ENCODE measurements at regions not wholly inside any gene's neighbourhood (a gene's known extent, or its start where the extent isn't known, plus 50 kb on each side); places are given as distances from the start of the nearest gene placed in this dataset.

- Histone ChIP-seq H3K36me3 (ENCODE audit: control insufficient read depth, insufficient read depth, low read length) (no peaks in the 10 kb centered on the region), H3K27me3 (ENCODE audit: control insufficient read depth, insufficient read depth, low read length) (no peaks in the 10 kb centered on the region), H3K4me1 (ENCODE audit: control insufficient read depth, extremely low read depth, insufficient read depth, low read length) (peaks cover 7% of the 10 kb centered on the region), H4K20me1 (ENCODE audit: control insufficient read depth, extremely low read depth, insufficient read depth, low read length) (no peaks in the 10 kb centered on the region), H3K4me2 (ENCODE audit: extremely low read depth, insufficient read depth, low read length) (no peak overlapping the region), H3K9ac (ENCODE audit: insufficient read depth, low read length) (no peak overlapping the region), H3K79me2 (ENCODE audit: control insufficient read depth, insufficient read depth, low read length) (no peaks in the 10 kb centered on the region), H3K4me3 (replicated peaks in 1 of 4; ENCODE audit: control extremely low read depth in 1 of 4, insufficient read depth in 1 of 4, low read depth in 3 of 4, low read length in 4 of 4) (no peak overlapping the region), H3K9me3 (ENCODE audit: control insufficient read depth, insufficient read depth, low read depth, low read length) (no peaks in the 10 kb centered on the region), H2AFZ (ENCODE audit: low read length) (no peak overlapping the region), H3K27ac (ENCODE audit: insufficient read depth, low read length) (no peak overlapping the region)
- DNase-seq (ENCODE audit: low read depth in 2 of 2): peak in 1 of 2 donors; percentile 52
- TF ChIP-seq EZH2 (IDR thresholded peaks at IDR 0.05; ENCODE audit: low read length, missing control alignments) (no peak), CTCF (conservative IDR thresholded peaks at IDR 0.05 in 1 of 2, IDR thresholded peaks at IDR 0.05 in 1 of 2; ENCODE audit: low read depth in 1 of 2, low read length in 2 of 2) (no peak)
These were observed 337.7 kb downstream of the KCNRG start for GRCh38 chr13:50352720-50353480.

- H3K9ac ChIP-seq (ENCODE audit: insufficient read depth, low read length): no peak overlapping the region
- no peak for TF ChIP-seq CTCF (conservative IDR thresholded peaks at IDR 0.05 in 1 of 2, IDR thresholded peaks at IDR 0.05 in 1 of 2; ENCODE audit: low read depth in 1 of 2, low read length in 2 of 2)
- TF ChIP-seq EZH2 (IDR thresholded peaks at IDR 0.05; ENCODE audit: low read length, missing control alignments): no peak
- no peaks in the 10 kb centered on the region for H4K20me1 ChIP-seq (ENCODE audit: control insufficient read depth, extremely low read depth, insufficient read depth, low read length)
- H3K36me3 ChIP-seq (ENCODE audit: control insufficient read depth, insufficient read depth, low read length): no peaks in the 10 kb centered on the region
- no peaks in the 10 kb centered on the region for H3K27me3 ChIP-seq (ENCODE audit: control insufficient read depth, insufficient read depth, low read length)
- H3K27ac ChIP-seq (ENCODE audit: insufficient read depth, low read length): no peak overlapping the region
- peak; percentile 67 to 75 for DNase-seq (ENCODE audit: low read depth in 2 of 2)
- peaks cover 9% of the 10 kb centered on the region for H3K4me1 ChIP-seq (ENCODE audit: control insufficient read depth, extremely low read depth, insufficient read depth, low read length)
- no peak overlapping the region for H3K4me3 ChIP-seq (replicated peaks in 1 of 4; ENCODE audit: control extremely low read depth in 1 of 4, insufficient read depth in 1 of 4, low read depth in 3 of 4, low read length in 4 of 4)
- no peaks in the 10 kb centered on the region for H3K79me2 ChIP-seq (ENCODE audit: control insufficient read depth, insufficient read depth, low read length)
- no peaks in the 10 kb centered on the region for H3K9me3 ChIP-seq (ENCODE audit: control insufficient read depth, insufficient read depth, low read depth, low read length)
- no peak overlapping the region for H3K4me2 ChIP-seq (ENCODE audit: extremely low read depth, insufficient read depth, low read length)
- no peak overlapping the region for H2AFZ ChIP-seq (ENCODE audit: low read length)
These were observed 338.6 kb downstream of the KCNRG start for GRCh38 chr13:50353651-50354415.

DNA sequence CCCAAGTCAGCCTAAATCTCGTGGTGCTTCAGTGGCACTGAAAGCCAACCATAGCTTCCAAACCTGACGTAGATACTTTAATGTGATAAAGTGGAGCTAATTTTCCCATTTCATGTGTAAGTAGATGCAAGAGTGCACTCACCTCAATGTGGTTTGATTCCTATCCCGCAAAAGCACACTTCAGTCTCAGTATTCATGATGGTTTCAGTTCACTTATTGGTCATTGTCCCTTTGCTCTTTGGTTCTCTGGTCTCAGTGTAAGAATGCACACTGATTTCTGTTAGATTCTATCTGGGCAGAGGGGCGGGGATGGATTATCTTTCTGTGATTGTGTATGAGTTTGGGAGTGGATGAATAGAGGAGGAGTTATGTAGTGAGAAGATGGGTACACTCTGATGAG, 340.6 kb downstream of the KCNRG start:
- DNase-seq (ENCODE audit: low read depth in 2 of 2): no peak
- Histone ChIP-seq H3K79me2 (ENCODE audit: control insufficient read depth, insufficient read depth, low read length) (no peaks in the 10 kb centered on the region), H3K9ac (ENCODE audit: insufficient read depth, low read length) (no peak overlapping the region), H3K4me2 (ENCODE audit: extremely low read depth, insufficient read depth, low read length) (no peak overlapping the region), H3K27ac (ENCODE audit: insufficient read depth, low read length) (no peak overlapping the region), H4K20me1 (ENCODE audit: control insufficient read depth, extremely low read depth, insufficient read depth, low read length) (no peaks in the 10 kb centered on the region), H2AFZ (ENCODE audit: low read length) (no peak overlapping the region), H3K4me1 (ENCODE audit: control insufficient read depth, extremely low read depth, insufficient read depth, low read length) (peaks cover 9% of the 10 kb centered on the region), H3K9me3 (ENCODE audit: control insufficient read depth, insufficient read depth, low read depth, low read length) (no peaks in the 10 kb centered on the region), H3K27me3 (ENCODE audit: control insufficient read depth, insufficient read depth, low read length) (no peaks in the 10 kb centered on the region), H3K4me3 (replicated peaks in 1 of 4; ENCODE audit: control extremely low read depth in 1 of 4, insufficient read depth in 1 of 4, low read depth in 3 of 4, low read length in 4 of 4) (no peak overlapping the region), H3K36me3 (ENCODE audit: control insufficient read depth, insufficient read depth, low read length) (no peaks in the 10 kb centered on the region)
- TF ChIP-seq EZH2 (IDR thresholded peaks at IDR 0.05; ENCODE audit: low read length, missing control alignments) (no peak), CTCF (conservative IDR thresholded peaks at IDR 0.05 in 1 of 2, IDR thresholded peaks at IDR 0.05 in 1 of 2; ENCODE audit: low read depth in 1 of 2, low read length in 2 of 2) (no peak)

All from fibroblast of lung (primary cell).